GM06990 (cell line): ENCODE measurements at regions not wholly inside any gene's neighbourhood (a gene's known extent, or its start where the extent isn't known, plus 50 kb on each side); places are given as distances from the start of the nearest gene placed in this dataset.

Experiments used
- DNase-seq: peaks from one replicate; pipeline ENCODE4 v3.0.0-alpha.2; 2011; ENCODE audit not compliant: insufficient read length; ENCODE audit errors: extremely low read depth
- H3K27me3 ChIP-seq: replicated peaks from 2 replicates; pipeline ENCODE4 v1.6.0; 2011; ENCODE audit warnings: low read length; ENCODE audit not compliant: control insufficient read depth, insufficient read depth
- H3K36me3 ChIP-seq: 2 replicates; pipeline ENCODE4 v1.5.1; 2011; ENCODE audit warnings: low read length; ENCODE audit not compliant: control insufficient read depth, insufficient read depth
- H3K4me3 ChIP-seq: replicated peaks from 2 replicates; pipeline ENCODE4 v1.5.1; 2011; ENCODE audit warnings: low read depth, mild to moderate bottlenecking, control low read depth, low read length
- TF ChIP-seq, protein P1 (sequence below): IDR thresholded peaks from 2 replicates; pipeline ENCODE4 v1.5.1; 2011; ENCODE audit warnings: low read length, control low read depth, mild to moderate bottlenecking, inconsistent platforms; ENCODE audit not compliant: insufficient read depth, poor library complexity, severe bottlenecking

DNA sequence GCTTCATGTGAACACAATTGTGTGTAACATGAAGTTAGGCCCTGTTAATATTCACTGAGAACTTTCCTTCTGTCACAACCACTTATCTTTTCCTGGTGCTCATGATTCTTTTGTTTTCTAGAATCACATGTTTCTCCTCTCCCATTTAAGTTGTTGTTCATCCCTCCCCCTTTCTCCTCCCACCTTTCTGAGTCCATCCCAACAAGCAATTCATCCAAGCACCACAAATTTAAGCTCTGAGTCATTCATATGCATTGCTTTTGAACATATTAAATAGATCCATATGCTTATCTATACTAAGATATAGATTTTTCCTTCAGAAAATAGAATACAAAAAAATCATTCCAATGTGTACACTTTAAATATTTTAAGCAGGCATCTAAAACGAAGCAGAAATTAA, 75.2 kb upstream of the NFIB start:
- Histone ChIP-seq H3K4me3 (no peak overlapping the region), H3K36me3 (no peaks in the 10 kb centered on the region), H3K27me3 (no peaks in the 10 kb centered on the region)
- TF ChIP-seq, protein P1, sequence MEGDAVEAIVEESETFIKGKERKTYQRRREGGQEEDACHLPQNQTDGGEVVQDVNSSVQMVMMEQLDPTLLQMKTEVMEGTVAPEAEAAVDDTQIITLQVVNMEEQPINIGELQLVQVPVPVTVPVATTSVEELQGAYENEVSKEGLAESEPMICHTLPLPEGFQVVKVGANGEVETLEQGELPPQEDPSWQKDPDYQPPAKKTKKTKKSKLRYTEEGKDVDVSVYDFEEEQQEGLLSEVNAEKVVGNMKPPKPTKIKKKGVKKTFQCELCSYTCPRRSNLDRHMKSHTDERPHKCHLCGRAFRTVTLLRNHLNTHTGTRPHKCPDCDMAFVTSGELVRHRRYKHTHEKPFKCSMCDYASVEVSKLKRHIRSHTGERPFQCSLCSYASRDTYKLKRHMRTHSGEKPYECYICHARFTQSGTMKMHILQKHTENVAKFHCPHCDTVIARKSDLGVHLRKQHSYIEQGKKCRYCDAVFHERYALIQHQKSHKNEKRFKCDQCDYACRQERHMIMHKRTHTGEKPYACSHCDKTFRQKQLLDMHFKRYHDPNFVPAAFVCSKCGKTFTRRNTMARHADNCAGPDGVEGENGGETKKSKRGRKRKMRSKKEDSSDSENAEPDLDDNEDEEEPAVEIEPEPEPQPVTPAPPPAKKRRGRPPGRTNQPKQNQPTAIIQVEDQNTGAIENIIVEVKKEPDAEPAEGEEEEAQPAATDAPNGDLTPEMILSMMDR: no peak
- DNase-seq: no peak

- TF ChIP-seq, protein P1: no peak
- H3K4me3 ChIP-seq: no peak overlapping the region
- no peaks in the 10 kb centered on the region for H3K27me3 ChIP-seq
- no peak for DNase-seq
- no peaks in the 10 kb centered on the region for H3K36me3 ChIP-seq
Measured at GRCh38 chr9:14383773-14384172, 69.8 kb upstream of the NFIB start.

DNA sequence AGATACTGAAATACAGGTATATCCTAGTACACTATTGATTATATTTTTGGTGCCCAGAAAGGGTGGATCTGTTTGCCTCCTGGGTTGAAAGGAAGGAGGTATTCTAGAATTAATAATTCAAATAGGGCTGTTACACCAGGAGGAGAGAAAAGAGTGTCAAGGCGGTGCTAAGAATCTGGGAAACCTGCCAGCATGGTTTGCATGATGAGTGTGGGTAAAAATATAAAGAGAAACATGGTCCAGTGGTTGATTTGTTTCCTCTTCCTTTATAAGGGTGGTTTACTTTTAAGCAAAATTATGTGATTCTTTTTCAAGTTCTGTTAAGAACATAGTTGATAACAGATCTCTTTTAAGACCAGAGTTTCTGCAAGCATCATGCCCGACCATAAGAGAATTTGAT, 69.4 kb upstream of the NFIB start:
- no peak for DNase-seq
- H3K4me3 ChIP-seq: no peak overlapping the region
- TF ChIP-seq, protein P1: no peak
- no peaks in the 10 kb centered on the region for H3K36me3 ChIP-seq
- no peaks in the 10 kb centered on the region for H3K27me3 ChIP-seq

- DNase-seq: no peak
- H3K36me3 ChIP-seq: no peaks in the 10 kb centered on the region
- no peaks in the 10 kb centered on the region for H3K27me3 ChIP-seq
- no peak overlapping the region for H3K4me3 ChIP-seq
- TF ChIP-seq, protein P1: no peak
Measured at GRCh38 chr9:14380061-14380836, 66.3 kb upstream of the NFIB start.

- TF ChIP-seq, protein P1: no peak
- Histone ChIP-seq H3K27me3 (no peaks in the 10 kb centered on the region), H3K36me3 (no peaks in the 10 kb centered on the region), H3K4me3 (no peak overlapping the region)
- DNase-seq: peak; percentile 3
Measured at GRCh38 chr9:14379280-14379679, 65.3 kb upstream of the NFIB start.
